Activated naive CD8-positive, alpha-beta T cell treated with anti-CD3 and anti-CD28 coated beads, Interleukin-2, amount 10 ng/mL, durations not matched to agents 7 days and 5 days (primary cell): ENCODE measurements at regions not wholly inside any gene's neighbourhood (a gene's known extent, or its start where the extent isn't known, plus 50 kb on each side); places are given as distances from the start of the nearest gene placed in this dataset.
"Not testable (repeated sequence)": the region's sequence is repeated elsewhere in the genome, so short reads cannot be mapped to it uniquely, and the experiment has no call there.

Experiments used
- ATAC-seq: fragments of 150-1000 bp; cut with Tn5 transposase; one replicate; pipeline ENCODE4 v1.10.0; 2021; ENCODE audit warnings: low read depth, moderate library complexity
- POLR2A ChIA-PET: fragments of 350-600 bp; sonication (Branson Sonifier 250); formaldehyde crosslinking; loops from one replicate; lab custom pipeline; 2021; ENCODE audit warnings: antibody characterized with exemption; lab: Charles Lee
- DNase-seq: peaks from one replicate; pipeline ENCODE4 v3.0.0; 2021
- H3K27ac Mint-ChIP-seq: one replicate; pipeline ENCODE4 v1.8.0; 2022; ENCODE audit warnings: mild to moderate bottlenecking, mixed read lengths
- H3K27me3 Mint-ChIP-seq: one replicate; pipeline ENCODE4 v1.8.0; 2022; ENCODE audit warnings: mild to moderate bottlenecking, moderate library complexity, mixed read lengths
- H3K36me3 Mint-ChIP-seq: one replicate; pipeline ENCODE4 v1.8.0; 2021; ENCODE audit warnings: mild to moderate bottlenecking, mixed read lengths
- H3K4me1 Mint-ChIP-seq: one replicate; pipeline ENCODE4 v1.8.0; 2021; ENCODE audit warnings: mixed read lengths
- H3K4me3 Mint-ChIP-seq: one replicate; pipeline ENCODE4 v1.8.0; 2022; ENCODE audit warnings: mild to moderate bottlenecking, moderate library complexity, mixed read lengths
- H3K9me3 Mint-ChIP-seq: one replicate; pipeline ENCODE4 v1.8.0; 2021; ENCODE audit warnings: mixed read lengths

GRCh38 chr1:96596226-96596922 is 125.2 kb upstream of the PTBP2 start:
- Mint-ChIP-seq H3K4me3 (no peak overlapping the region), H3K4me1 (no peaks in the 10 kb centered on the region), H3K27ac (no peak overlapping the region), H3K36me3 (no peaks in the 10 kb centered on the region), H3K9me3 (no peaks in the 10 kb centered on the region), H3K27me3 (no peaks in the 10 kb centered on the region)
- POLR2A ChIA-PET, result no interaction called here
- no peak for DNase-seq
- no peak for ATAC-seq

GRCh38 chr1:96597218-96597617 is 124.4 kb upstream of the PTBP2 start:
- POLR2A ChIA-PET, result no interaction called here

GRCh38 chr1:96598416-96599168 is 123.0 kb upstream of the PTBP2 start:
- Mint-ChIP-seq H3K9me3 (no peaks in the 10 kb centered on the region), H3K4me3 (no peak overlapping the region), H3K27ac (no peak overlapping the region), H3K27me3 (no peaks in the 10 kb centered on the region), H3K4me1 (no peaks in the 10 kb centered on the region), H3K36me3 (no peaks in the 10 kb centered on the region)
- DNase-seq, result no peak
- POLR2A ChIA-PET, result no interaction called here
- no peak for ATAC-seq

More at GRCh38 chr1:96597218-96597617, 124.4 kb upstream of the PTBP2 start:
- no peak for ATAC-seq
- no peaks in the 10 kb centered on the region for H3K36me3 Mint-ChIP-seq
- H3K27me3 Mint-ChIP-seq, result no peaks in the 10 kb centered on the region
- no peaks in the 10 kb centered on the region for H3K4me1 Mint-ChIP-seq
- no peak for DNase-seq
- no peak overlapping the region for H3K27ac Mint-ChIP-seq
- H3K9me3 Mint-ChIP-seq, result no peaks in the 10 kb centered on the region
- no peak overlapping the region for H3K4me3 Mint-ChIP-seq

- DNase-seq, POLR2A ChIA-PET, H3K4me1 Mint-ChIP-seq, H3K9me3 Mint-ChIP-seq, H3K27ac Mint-ChIP-seq, H3K27me3 Mint-ChIP-seq, H3K36me3 Mint-ChIP-seq, ATAC-seq, H3K4me3 Mint-ChIP-seq: not testable (repeated sequence)
These were observed 117.0 kb upstream of the PTBP2 start for GRCh38 chr1:96604620-96605019.

- H3K9me3 Mint-ChIP-seq, H3K27me3 Mint-ChIP-seq, POLR2A ChIA-PET, H3K27ac Mint-ChIP-seq, DNase-seq, H3K36me3 Mint-ChIP-seq, H3K4me1 Mint-ChIP-seq, H3K4me3 Mint-ChIP-seq, ATAC-seq: not testable (repeated sequence)
These were observed 104.2 kb upstream of the PTBP2 start for GRCh38 chr1:96617375-96617774.

- no peak for ATAC-seq
- Mint-ChIP-seq H3K27ac (no peak overlapping the region), H3K4me1 (no peaks in the 10 kb centered on the region), H3K9me3 (no peaks in the 10 kb centered on the region), H3K36me3 (no peaks in the 10 kb centered on the region), H3K27me3 (no peaks in the 10 kb centered on the region), H3K4me3 (no peak overlapping the region)
- POLR2A ChIA-PET, result no interaction called here
- no peak for DNase-seq
These were observed 89.4 kb upstream of the PTBP2 start for GRCh38 chr1:96632045-96632664.

- POLR2A ChIA-PET, result no interaction called here
- Mint-ChIP-seq H3K4me1 (no peaks in the 10 kb centered on the region), H3K27ac (no peak overlapping the region), H3K36me3 (no peaks in the 10 kb centered on the region), H3K4me3 (no peak overlapping the region), H3K27me3 (no peaks in the 10 kb centered on the region), H3K9me3 (no peaks in the 10 kb centered on the region)
- ATAC-seq (no peak), DNase-seq (no peak)
These were observed 87.9 kb upstream of the PTBP2 start for GRCh38 chr1:96633695-96634094.

- POLR2A ChIA-PET, result no interaction called here
- no peak overlapping the region for H3K27ac Mint-ChIP-seq
These were observed 86.7 kb upstream of the PTBP2 start for GRCh38 chr1:96634883-96635282.

GRCh38 chr1:96641282-96641681 is 80.3 kb upstream of the PTBP2 start:
- no peaks in the 10 kb centered on the region for H3K36me3 Mint-ChIP-seq
- DNase-seq, result no peak

More at GRCh38 chr1:96634883-96635282, 86.7 kb upstream of the PTBP2 start:
- ATAC-seq, result no peak
- H3K4me3 Mint-ChIP-seq, result no peak overlapping the region
- no peaks in the 10 kb centered on the region for H3K9me3 Mint-ChIP-seq
- H3K27me3 Mint-ChIP-seq, result no peaks in the 10 kb centered on the region
- no peaks in the 10 kb centered on the region for H3K4me1 Mint-ChIP-seq
- no peak for DNase-seq
- H3K36me3 Mint-ChIP-seq, result no peaks in the 10 kb centered on the region

GRCh38 chr1:96643519-96643918 is 78.1 kb upstream of the PTBP2 start:
- Mint-ChIP-seq H3K27me3 (no peaks in the 10 kb centered on the region), H3K27ac (no peak overlapping the region), H3K9me3 (no peaks in the 10 kb centered on the region), H3K4me3 (no peak overlapping the region), H3K4me1 (no peaks in the 10 kb centered on the region), H3K36me3 (no peaks in the 10 kb centered on the region)
- DNase-seq (no peak), ATAC-seq (no peak)
- POLR2A ChIA-PET, result no interaction called here

More at GRCh38 chr1:96641282-96641681, 80.3 kb upstream of the PTBP2 start:
- H3K27me3 Mint-ChIP-seq, result no peaks in the 10 kb centered on the region
- no peak for ATAC-seq
- POLR2A ChIA-PET, result no interaction called here
- no peaks in the 10 kb centered on the region for H3K9me3 Mint-ChIP-seq
- no peaks in the 10 kb centered on the region for H3K4me1 Mint-ChIP-seq
- H3K4me3 Mint-ChIP-seq, result no peak overlapping the region
- H3K27ac Mint-ChIP-seq, result no peak overlapping the region

GRCh38 chr1:96649301-96649700 is 72.3 kb upstream of the PTBP2 start:
- no peaks in the 10 kb centered on the region for H3K36me3 Mint-ChIP-seq
- POLR2A ChIA-PET, result no interaction called here
- ATAC-seq (no peak), DNase-seq (no peak)
- H3K27me3 Mint-ChIP-seq, result no peaks in the 10 kb centered on the region
- H3K4me1 Mint-ChIP-seq, result no peaks in the 10 kb centered on the region
- H3K9me3 Mint-ChIP-seq, result peaks cover 5% of the 10 kb centered on the region
- no peak overlapping the region for H3K4me3 Mint-ChIP-seq
- no peak overlapping the region for H3K27ac Mint-ChIP-seq

GRCh38 chr1:96651517-96651916 is 70.1 kb upstream of the PTBP2 start:
- ATAC-seq, result no peak
- no peaks in the 10 kb centered on the region for H3K27me3 Mint-ChIP-seq
- H3K4me3 Mint-ChIP-seq, result no peak overlapping the region
- H3K27ac Mint-ChIP-seq, result no peak overlapping the region
- H3K4me1 Mint-ChIP-seq, result no peaks in the 10 kb centered on the region
- H3K9me3 Mint-ChIP-seq, result peaks cover 11% of the 10 kb centered on the region
- POLR2A ChIA-PET, result no interaction called here
- no peak for DNase-seq
- H3K36me3 Mint-ChIP-seq, result no peaks in the 10 kb centered on the region

- DNase-seq, result no peak
These were observed 61.5 kb upstream of the PTBP2 start for GRCh38 chr1:96660051-96660450.

GRCh38 chr1:96660503-96660902 is 61.1 kb upstream of the PTBP2 start:
- Mint-ChIP-seq H3K9me3 (peaks cover 2% of the 10 kb centered on the region), H3K27ac (no peak overlapping the region), H3K27me3 (peaks cover 2% of the 10 kb centered on the region), H3K36me3 (no peaks in the 10 kb centered on the region), H3K4me1 (no peaks in the 10 kb centered on the region), H3K4me3 (no peak overlapping the region)
- ATAC-seq (no peak), DNase-seq (no peak)
- POLR2A ChIA-PET, result no interaction called here

More at GRCh38 chr1:96660051-96660450, 61.5 kb upstream of the PTBP2 start:
- Mint-ChIP-seq H3K27me3 (peaks cover 2% of the 10 kb centered on the region), H3K36me3 (no peaks in the 10 kb centered on the region), H3K4me1 (no peaks in the 10 kb centered on the region), H3K9me3 (peaks cover 5% of the 10 kb centered on the region), H3K4me3 (no peak overlapping the region), H3K27ac (no peak overlapping the region)
- no peak for ATAC-seq
- POLR2A ChIA-PET, result no interaction called here
